HG02798 (cell line): ENCODE measurements at regions not wholly inside any gene's neighbourhood (a gene's known extent, or its start where the extent isn't known, plus 50 kb on each side); places are given as distances from the start of the nearest gene placed in this dataset.
"Not testable (repeated sequence)": the region's sequence is repeated elsewhere in the genome, so short reads cannot be mapped to it uniquely, and the experiment has no call there.

ENCODE experiments used
- ATAC-seq: cut with Tn5 transposase; IDR thresholded peaks from one replicate; pipeline ENCODE4 v1.9.1; 2021; ENCODE audit warnings: mild to moderate bottlenecking; ENCODE audit not compliant: unreplicated experiment, poor library complexity

GRCh38 chr7:7042286-7042893, 140.0 kb upstream of the C1GALT1 start:
- ATAC-seq, result not testable (repeated sequence)

GRCh38 chr7:7044806-7045205, 137.5 kb upstream of the C1GALT1 start:
- no peak for ATAC-seq

GRCh38 chr7:7048213-7048612, 134.1 kb upstream of the C1GALT1 start:
- no peak for ATAC-seq

- peak; percentile 77 for ATAC-seq
Observed at GRCh38 chr7:7051206-7051877, 131.0 kb upstream of the C1GALT1 start.

- ATAC-seq, result no peak
Observed at GRCh38 chr7:7054252-7054830, 128.0 kb upstream of the C1GALT1 start.

GRCh38 chr7:7060828-7061599, 121.3 kb upstream of the C1GALT1 start:
- ATAC-seq, result no peak

- no peak for ATAC-seq
Observed at GRCh38 chr7:7077945-7078344, 104.4 kb upstream of the C1GALT1 start.

GRCh38 chr7:7080802-7081201, 101.5 kb upstream of the C1GALT1 start:
- no peak for ATAC-seq

- ATAC-seq, result no peak
Observed at GRCh38 chr7:7090460-7090859, 91.9 kb upstream of the C1GALT1 start.

GRCh38 chr7:7098280-7098818, 84.0 kb upstream of the C1GALT1 start:
- no peak for ATAC-seq

- ATAC-seq, result no peak
Observed at GRCh38 chr7:7099584-7100014, 82.7 kb upstream of the C1GALT1 start.

- no peak for ATAC-seq
Observed at GRCh38 chr7:7100432-7100849, 81.9 kb upstream of the C1GALT1 start.

GRCh38 chr7:7102906-7103305, 79.4 kb upstream of the C1GALT1 start:
- ATAC-seq, result no peak

- no peak for ATAC-seq
Observed at GRCh38 chr7:7103343-7104313, 78.7 kb upstream of the C1GALT1 start.

- ATAC-seq, result no peak
Observed at GRCh38 chr7:7104314-7104698, 78.0 kb upstream of the C1GALT1 start.

GRCh38 chr7:7104971-7105370, 77.4 kb upstream of the C1GALT1 start:
- ATAC-seq, result no peak

- ATAC-seq, result no peak
Observed at GRCh38 chr7:7105800-7106582, 76.4 kb upstream of the C1GALT1 start.

GRCh38 chr7:7108931-7109330, 73.4 kb upstream of the C1GALT1 start:
- ATAC-seq, result no peak

GRCh38 chr7:7109934-7110333, 72.4 kb upstream of the C1GALT1 start:
- no peak for ATAC-seq
